Astrocyte of the spinal cord (primary cell): ENCODE measurements at regions not wholly inside any gene's neighbourhood (a gene's known extent, or its start where the extent isn't known, plus 50 kb on each side); places are given as distances from the start of the nearest gene placed in this dataset.

Experiments used
- DNase-seq: peaks from one replicate; pipeline ENCODE4 v3.0.0; 2011; ENCODE audit warnings: low read depth, low spot score
- H3K4me3 ChIP-seq: 2 replicates; pipeline ENCODE4 v1.5.1; 2011; ENCODE audit warnings: low read depth, mild to moderate bottlenecking, low read length, moderate library complexity
- CTCF ChIP-seq: IDR thresholded peaks from 2 replicates; pipeline ENCODE4 v1.5.1; 2012; ENCODE audit warnings: low read depth, mild to moderate bottlenecking, low read length, inconsistent platforms
- in situ Hi-C: cut with HindIII; loops from 2 replicates; pipeline ENCODE4 v1.10.0; 2017; ENCODE audit warnings: low sequenced_read_pairs

GRCh38 chr7:106166651-106167342, 54.7 kb upstream of the SYPL1 start:
- peak; percentile 78 for DNase-seq
- in situ Hi-C loops, result loop anchor here (25.0 kb wide), 1 partner anchor 104 kb away; no protein-coding TSS in a partner anchor
- H3K4me3 ChIP-seq, result no peak overlapping the region
- TF ChIP-seq CTCF, result peak; percentile 74

GRCh38 chr7:106165337-106165736, 53.2 kb upstream of the SYPL1 start:
- TF ChIP-seq CTCF, result no peak
- H3K4me3 ChIP-seq, result no peak overlapping the region
- DNase-seq, result peak; percentile 45
- in situ Hi-C loops, result loop anchor here (25.0 kb wide), 1 partner anchor 103 kb away; no protein-coding TSS in a partner anchor

GRCh38 chr7:106163257-106163656, 51.1 kb upstream of the SYPL1 start:
- DNase-seq, result no peak
- in situ Hi-C loops, result loop anchor here (25.0 kb wide), 1 partner anchor 101 kb away; no protein-coding TSS in a partner anchor
- H3K4me3 ChIP-seq, result no peak overlapping the region
- no peak for TF ChIP-seq CTCF
